B cell (primary cell): ENCODE measurements at regions not wholly inside any gene's neighbourhood (a gene's known extent, or its start where the extent isn't known, plus 50 kb on each side); places are given as distances from the start of the nearest gene placed in this dataset.

Experiments
- EZH2 ChIP-seq: IDR thresholded peaks from 2 replicates; pipeline ENCODE4 v1.6.1; 2012; ENCODE audit warnings: borderline replicate concordance, low read depth, mild to moderate bottlenecking, moderate library complexity, low read length; ENCODE audit not compliant: insufficient read depth, poor library complexity, severe bottlenecking
- TF ChIP-seq, protein P1 (sequence below): fragments of 200-600 bp; IDR thresholded peaks from one replicate; pipeline ENCODE4 v1.8.0; 2022; ENCODE audit warnings: antibody characterized with exemption, mild to moderate bottlenecking

DNA sequence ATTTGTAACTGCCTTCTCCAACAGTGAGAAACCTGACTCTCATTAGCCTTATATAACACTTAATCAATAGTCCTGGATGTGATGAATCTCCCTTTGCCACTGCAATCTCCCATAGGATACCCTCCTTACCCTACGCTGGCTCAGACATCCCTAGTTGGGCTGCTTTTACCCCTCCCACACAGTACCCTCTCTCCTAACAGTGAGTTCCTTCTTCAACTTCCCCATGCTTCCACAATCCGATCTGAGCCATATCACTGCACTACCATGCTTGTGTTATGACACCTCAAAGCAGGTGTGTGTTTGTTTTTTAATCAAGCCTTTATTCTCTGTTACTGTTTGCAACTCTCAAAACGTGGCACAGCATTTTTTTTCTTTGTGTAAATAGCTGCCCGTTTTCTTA is 60.5 kb upstream of the C9orf72 start:
- TF ChIP-seq, protein P1, sequence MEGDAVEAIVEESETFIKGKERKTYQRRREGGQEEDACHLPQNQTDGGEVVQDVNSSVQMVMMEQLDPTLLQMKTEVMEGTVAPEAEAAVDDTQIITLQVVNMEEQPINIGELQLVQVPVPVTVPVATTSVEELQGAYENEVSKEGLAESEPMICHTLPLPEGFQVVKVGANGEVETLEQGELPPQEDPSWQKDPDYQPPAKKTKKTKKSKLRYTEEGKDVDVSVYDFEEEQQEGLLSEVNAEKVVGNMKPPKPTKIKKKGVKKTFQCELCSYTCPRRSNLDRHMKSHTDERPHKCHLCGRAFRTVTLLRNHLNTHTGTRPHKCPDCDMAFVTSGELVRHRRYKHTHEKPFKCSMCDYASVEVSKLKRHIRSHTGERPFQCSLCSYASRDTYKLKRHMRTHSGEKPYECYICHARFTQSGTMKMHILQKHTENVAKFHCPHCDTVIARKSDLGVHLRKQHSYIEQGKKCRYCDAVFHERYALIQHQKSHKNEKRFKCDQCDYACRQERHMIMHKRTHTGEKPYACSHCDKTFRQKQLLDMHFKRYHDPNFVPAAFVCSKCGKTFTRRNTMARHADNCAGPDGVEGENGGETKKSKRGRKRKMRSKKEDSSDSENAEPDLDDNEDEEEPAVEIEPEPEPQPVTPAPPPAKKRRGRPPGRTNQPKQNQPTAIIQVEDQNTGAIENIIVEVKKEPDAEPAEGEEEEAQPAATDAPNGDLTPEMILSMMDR: no peak
- TF ChIP-seq EZH2: no peak
